OCI-M1 (cell line): ENCODE measurements at regions not wholly inside any gene's neighbourhood (a gene's known extent, or its start where the extent isn't known, plus 50 kb on each side); places are given as distances from the start of the nearest gene placed in this dataset.

Source experiments
- DNase-seq: peaks from one replicate; lab custom pipeline; 2025; lab: John Stamatoyannopoulos, UW

DNA sequence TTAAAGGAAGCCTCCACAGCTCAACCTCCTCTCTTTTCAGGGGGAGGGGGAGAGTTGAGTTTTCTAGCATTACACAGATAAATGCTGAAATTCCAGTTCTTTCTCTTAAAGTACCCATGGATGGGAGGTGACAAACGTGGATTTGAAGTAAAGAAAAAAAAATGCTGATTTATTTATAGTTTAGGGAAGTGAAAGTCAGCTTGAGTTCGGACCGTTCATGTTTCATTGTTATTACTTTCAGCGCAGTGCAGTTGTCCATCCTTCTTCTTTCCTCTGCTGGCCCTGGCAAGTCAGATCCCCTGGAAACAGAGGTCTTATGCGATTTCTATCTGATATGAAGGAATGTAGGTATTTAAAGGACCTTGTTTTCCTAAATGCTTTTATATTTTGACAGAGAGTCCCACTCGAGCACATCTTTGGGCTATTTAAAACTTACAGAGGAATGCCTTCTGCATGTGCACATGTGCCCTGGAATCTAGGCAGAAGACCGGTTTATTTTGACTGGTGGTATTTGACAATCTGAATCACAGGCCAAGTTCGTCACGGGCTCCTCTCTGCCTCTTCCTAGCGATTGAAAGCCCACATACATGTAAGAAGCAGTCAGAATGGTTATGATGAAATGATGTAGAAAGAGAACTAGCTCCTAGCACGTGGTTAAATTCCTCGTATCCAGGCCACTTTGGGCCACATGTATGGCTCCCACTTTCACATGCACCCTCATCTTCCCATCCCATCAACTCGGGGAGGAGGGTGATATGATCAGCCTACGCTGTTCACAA, 385.2 kb upstream of the KLF4 start:
- DNase-seq = no peak

GRCh38 chr9:107874137-107874536, 384.6 kb upstream of the KLF4 start:
- no peak for DNase-seq

DNA sequence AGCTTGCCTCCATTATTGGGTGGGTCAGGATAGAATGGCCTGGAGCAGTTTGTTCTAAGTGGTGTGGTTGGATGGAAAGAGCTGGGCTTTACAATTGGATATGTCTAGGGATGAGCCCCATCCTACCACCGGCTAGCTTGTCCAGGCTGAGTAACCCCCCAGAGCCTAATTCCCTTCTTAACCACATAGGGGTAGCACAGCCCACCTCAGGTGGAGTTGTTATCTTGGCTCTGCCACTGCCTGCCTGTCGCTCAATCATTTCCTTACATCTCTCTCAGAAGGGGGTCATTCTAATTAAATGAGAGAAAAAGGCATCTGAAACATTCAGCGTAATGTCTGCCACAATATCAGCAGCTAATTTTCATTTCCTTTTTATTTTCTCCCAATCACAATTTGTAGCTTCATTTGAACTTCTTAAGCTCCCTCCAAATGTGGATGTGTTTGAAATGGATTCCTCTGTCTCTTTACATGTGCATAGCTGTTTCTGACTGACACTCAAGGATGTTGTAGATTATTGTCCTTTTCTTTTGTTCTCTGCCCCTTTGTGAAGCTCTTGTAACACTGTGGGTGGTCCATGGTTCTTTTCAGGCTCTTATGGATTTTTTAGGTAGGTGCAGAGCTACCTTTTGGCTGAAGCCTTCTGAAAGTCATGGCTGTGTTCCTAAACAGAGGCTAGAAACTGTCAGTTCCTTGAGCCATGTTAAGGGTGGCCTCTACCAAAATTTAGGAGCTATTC, 383.1 kb upstream of the KLF4 start:
- no peak for DNase-seq

- no peak for DNase-seq
Observed at GRCh38 chr9:107870927-107871680, 381.5 kb upstream of the KLF4 start.

DNA sequence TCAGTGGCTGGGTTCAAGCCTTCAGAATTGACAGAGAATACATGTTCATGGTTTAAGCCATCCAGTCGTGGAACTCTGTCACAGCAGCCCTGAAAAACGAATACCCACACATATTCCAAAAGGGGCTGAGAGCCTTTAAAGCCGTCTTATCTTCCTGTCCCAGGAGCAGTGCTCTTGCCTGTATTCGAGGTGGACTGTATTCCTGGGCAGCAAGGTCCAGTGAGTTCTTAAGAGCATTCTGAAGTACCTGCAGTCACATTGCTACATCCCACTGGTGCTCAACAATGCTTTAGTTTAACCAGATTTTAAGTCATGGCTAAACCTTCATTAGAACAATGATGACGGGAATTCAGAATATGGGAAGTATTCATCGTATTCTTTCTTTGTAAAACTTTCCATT, 380.7 kb upstream of the KLF4 start:
- no peak for DNase-seq

DNA sequence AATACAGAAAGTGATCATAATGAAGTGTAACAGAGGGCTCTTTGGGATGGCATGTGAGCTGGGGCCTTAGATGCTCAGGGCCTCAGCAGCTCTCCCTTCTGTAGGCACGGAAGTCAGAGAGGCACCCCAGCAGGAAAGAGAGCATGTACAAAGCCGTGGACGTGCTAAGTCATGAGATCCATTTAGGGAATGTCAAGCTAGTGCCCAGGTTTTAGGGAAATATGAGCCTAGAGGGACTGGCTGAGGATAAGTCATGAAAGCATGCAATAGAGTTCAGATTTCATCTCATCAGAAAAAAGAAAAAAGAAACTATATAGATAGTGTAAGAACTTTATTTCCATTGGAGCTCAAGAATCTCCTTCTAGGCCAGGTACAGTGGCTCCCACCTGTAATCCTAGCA, 379.5 kb upstream of the KLF4 start:
- no peak for DNase-seq

GRCh38 chr9:107868186-107868585, 378.6 kb upstream of the KLF4 start:
- no peak for DNase-seq

GRCh38 chr9:107867738-107868137, 378.2 kb upstream of the KLF4 start:
- DNase-seq = no peak

DNA sequence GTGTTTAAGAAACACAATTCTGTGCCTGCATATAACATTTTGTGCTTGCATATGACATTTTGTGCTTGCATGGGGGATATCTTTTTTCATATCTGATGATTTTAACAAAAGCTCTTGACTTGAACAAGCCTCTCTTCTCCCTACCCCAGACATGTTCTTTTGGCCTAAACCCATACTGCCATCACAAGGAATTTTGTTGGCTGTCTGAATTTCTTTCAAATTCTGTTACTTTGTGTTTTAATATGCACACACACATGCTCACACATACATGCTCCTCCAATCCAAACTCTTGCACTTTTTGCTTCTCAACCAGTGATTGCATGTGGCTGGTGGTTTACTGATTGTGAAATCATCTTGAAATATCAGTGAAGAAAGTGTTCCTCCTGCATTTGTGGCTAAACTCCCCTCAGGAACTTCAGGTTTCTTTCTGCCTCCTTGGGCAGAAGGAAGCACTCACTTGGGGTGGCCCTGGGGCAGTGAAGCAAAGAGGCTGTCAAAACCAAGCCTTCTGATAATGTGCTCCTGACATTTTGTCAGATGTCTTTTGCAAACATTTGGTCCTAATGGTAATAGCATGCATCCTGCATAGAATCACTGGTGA, 377.2 kb upstream of the KLF4 start:
- DNase-seq = peak; percentile 57

GRCh38 chr9:107863396-107863795, 373.8 kb upstream of the KLF4 start:
- DNase-seq = no peak

DNA sequence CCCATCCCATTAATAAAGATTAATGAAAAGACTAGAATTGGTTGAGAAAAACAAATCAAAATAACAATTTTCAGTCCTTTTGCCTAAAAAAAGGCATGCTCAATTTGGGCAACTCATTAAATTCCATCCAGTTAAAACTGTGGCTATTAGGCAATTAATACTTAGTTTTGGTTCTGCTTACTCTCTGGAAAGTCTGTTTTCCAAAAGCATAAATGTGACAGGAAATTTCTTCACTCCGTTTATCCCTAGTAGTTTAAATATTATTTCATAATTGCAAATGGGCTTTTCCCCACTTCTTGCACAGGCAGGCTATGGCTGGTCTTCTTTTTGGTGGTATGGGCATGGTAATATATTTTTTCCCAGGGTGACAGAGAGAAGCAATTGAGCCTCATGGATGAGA, 373.3 kb upstream of the KLF4 start:
- DNase-seq = no peak

GRCh38 chr9:107862323-107862722, 372.8 kb upstream of the KLF4 start:
- DNase-seq = no peak

GRCh38 chr9:107861075-107861474, 371.5 kb upstream of the KLF4 start:
- no peak for DNase-seq

DNA sequence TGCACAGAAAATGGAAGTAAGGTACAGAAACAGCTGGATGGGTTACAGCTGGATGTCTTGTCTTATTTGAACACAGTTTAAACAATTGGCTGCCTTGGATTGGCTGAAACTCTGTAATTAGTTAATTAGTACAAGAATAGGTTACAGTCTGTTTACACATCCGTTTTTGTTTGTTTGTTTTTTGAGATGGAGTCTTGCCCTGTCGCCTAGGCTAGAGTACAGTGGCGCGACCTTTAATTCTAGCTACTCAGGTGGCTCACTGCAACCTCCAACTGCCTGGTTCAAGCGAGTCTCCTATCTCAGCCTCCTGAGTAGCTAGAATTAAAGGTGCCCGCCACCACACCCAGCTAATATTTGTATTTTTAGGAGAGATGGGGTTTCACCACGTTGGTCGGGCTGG, 368.7 kb upstream of the KLF4 start:
- no peak for DNase-seq

DNA sequence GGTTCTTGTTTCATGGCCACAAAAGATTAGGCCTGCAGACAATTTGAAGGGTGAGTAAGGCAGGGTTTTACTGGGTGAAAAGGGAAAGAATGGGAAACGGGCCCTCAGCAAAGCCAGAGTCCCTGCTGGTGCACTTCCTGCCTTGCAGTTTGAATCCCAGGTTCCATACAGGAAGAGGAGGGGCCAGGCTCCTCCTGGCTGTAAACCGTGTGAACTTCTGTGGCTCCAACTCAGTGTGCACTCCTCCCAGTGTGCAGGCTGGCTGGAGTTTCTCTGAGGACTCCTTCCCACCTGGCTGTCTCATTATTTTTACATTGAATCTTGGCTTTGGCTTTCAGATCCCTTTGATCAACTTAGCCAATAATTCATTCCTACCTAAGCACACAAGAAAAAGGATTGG, 367.1 kb upstream of the KLF4 start:
- DNase-seq = no peak

DNA sequence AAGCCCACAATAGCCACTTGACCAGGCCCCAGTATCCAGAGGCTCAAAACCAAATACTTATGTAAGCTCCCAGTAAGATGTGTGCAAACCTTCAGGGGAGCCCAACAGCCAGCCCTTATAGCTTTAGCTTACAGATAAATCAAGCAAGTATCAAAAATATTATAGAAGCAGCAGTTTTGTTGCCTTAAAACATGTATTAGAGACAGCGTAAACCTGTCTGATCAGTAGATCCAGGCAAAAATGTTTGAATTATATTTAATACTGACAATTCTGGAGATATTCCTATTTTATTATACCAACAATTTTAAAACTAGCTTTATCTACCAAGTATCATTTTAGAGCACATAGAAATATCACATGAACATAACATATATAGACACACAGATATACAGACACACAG, 365.6 kb upstream of the KLF4 start:
- no peak for DNase-seq

DNA sequence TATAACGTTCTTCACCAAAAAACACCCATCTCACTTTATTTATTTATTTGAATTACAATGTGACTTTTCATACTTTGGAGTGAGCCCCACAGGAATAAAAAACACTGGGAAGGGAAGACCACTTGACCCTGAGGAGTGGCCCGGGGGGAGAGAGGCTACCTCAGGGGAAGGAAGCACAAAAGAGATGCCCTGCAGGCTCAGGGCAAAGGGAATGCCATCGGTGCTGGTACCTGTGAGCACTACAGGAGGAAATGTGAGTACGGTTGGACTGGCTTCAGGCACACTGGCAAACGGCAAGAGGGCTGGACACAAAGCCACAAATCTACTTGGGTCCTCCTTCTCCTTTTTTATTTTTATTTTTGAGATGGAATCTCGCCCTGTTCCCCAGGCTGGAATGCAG, 363.9 kb upstream of the KLF4 start:
- DNase-seq = no peak

GRCh38 chr9:107852891-107853290, 363.3 kb upstream of the KLF4 start:
- no peak for DNase-seq

DNA sequence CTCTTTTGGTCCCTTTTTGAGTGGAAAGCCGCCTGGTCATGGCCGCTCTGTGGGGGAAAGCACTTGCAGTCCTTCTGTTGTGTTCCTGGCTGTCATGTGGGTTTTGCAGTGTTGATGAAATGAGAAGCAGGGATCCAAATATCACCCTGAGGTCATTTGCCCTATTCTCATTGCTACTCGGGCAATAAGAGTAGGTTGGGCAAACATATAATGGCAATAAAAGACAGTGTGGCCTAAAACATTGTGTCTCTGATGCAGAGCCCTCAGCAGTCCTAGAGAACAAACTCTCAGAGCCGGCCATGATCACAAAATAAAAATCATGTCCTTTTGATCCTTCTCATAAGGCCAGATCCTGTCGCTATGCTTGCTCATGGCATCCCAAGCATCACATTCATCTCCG, 361.1 kb upstream of the KLF4 start:
- DNase-seq = no peak

- no peak for DNase-seq
Observed at GRCh38 chr9:107847978-107848964, 358.7 kb upstream of the KLF4 start.

DNA sequence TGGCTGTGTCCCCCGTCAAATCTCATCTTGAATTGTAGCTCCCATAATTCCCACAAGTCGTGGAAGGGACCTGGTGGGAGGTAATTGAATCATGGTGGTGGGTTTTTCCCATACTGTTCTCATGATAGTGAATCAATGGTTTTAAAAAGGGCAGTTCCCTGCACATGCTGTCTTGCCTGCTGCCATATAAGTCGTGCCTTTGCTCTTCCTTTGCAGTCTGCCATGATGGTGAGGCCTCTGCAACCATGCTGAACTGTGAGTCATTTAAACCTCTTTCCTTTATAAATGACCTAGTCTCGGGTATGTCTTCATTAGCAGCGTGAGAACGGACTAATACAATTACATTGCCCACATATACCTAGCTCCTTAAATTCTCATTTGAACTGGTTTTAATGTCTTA, 353.0 kb upstream of the KLF4 start:
- no peak for DNase-seq
